GM12892 (cell line): ENCODE measurements at regions not wholly inside any gene's neighbourhood (a gene's known extent, or its start where the extent isn't known, plus 50 kb on each side); places are given as distances from the start of the nearest gene placed in this dataset.

Experiments used
- POLR2A ChIP-seq: IDR thresholded peaks from 2 replicates; pipeline ENCODE4 v1.6.1; 2011; ENCODE audit warnings: low read depth, low read length, control low read depth
- TAF1 ChIP-seq: IDR thresholded peaks from 2 replicates; pipeline ENCODE4 v1.6.1; 2011; ENCODE audit warnings: low read depth, mild to moderate bottlenecking, control low read depth, low read length, borderline replicate concordance

GRCh38 chr16:52963855-52964242, 88.8 kb downstream of the CHD9NB start:
- no peak for TF ChIP-seq TAF1
- no peak for TF ChIP-seq POLR2A
